ENCODE measurements at regions not wholly inside any gene's neighbourhood (a gene's known extent, or its start where the extent isn't known, plus 50 kb on each side); places are given as distances from the start of the nearest gene placed in this dataset.

DNA sequence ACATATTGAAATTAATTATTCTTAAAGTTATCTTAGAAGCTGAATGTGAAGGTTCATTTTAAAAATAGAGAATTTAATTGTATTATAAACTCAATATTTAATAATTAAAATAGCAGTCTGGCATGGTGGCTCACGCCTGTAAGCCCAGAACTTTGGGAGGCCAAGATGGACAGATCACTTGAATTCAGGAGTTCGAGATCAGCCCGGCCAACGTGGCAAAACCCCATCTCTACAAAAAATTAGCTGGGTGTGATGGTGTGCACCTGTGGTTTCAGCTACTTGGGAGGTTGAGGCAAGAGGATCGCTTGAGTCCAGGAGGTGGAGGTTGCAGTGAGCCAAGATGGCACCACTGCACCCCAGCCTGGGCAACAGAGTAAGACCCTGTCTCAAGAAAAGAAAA lies 659.9 kb upstream of the AGA start:
- no peak for DNase-seq (ENCODE audit: low read depth)
- TF ChIP-seq, protein P1, sequence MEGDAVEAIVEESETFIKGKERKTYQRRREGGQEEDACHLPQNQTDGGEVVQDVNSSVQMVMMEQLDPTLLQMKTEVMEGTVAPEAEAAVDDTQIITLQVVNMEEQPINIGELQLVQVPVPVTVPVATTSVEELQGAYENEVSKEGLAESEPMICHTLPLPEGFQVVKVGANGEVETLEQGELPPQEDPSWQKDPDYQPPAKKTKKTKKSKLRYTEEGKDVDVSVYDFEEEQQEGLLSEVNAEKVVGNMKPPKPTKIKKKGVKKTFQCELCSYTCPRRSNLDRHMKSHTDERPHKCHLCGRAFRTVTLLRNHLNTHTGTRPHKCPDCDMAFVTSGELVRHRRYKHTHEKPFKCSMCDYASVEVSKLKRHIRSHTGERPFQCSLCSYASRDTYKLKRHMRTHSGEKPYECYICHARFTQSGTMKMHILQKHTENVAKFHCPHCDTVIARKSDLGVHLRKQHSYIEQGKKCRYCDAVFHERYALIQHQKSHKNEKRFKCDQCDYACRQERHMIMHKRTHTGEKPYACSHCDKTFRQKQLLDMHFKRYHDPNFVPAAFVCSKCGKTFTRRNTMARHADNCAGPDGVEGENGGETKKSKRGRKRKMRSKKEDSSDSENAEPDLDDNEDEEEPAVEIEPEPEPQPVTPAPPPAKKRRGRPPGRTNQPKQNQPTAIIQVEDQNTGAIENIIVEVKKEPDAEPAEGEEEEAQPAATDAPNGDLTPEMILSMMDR (conservative IDR thresholded peaks at IDR 0.05; ENCODE audit: low read length) = no peak
- H3K4me3 ChIP-seq (ENCODE audit: low read length) = no peak overlapping the region

DNA sequence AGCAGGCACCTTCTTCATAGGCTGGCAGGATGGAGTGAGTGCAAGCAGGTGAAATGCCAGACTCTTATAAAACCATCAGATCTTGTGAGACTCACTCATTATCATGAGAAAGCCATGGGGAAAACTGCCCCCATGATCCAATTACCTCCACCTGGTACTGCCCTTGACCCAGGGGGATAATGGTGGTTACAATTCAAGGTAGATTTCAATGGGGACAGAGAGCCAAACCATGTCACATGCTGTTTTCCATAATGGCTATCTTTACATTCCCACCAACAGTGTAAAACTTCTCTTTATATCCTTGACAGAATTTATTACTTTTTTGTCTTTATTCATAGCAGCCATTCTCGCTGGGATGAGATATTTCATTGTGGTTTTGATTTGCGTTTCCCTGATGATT lies 663.0 kb upstream of the AGA start:
- no peak overlapping the region for H3K4me3 ChIP-seq (ENCODE audit: low read length)
- DNase-seq (ENCODE audit: low read depth) = no peak
- TF ChIP-seq, protein P1 (conservative IDR thresholded peaks at IDR 0.05; ENCODE audit: low read length) = no peak

DNA sequence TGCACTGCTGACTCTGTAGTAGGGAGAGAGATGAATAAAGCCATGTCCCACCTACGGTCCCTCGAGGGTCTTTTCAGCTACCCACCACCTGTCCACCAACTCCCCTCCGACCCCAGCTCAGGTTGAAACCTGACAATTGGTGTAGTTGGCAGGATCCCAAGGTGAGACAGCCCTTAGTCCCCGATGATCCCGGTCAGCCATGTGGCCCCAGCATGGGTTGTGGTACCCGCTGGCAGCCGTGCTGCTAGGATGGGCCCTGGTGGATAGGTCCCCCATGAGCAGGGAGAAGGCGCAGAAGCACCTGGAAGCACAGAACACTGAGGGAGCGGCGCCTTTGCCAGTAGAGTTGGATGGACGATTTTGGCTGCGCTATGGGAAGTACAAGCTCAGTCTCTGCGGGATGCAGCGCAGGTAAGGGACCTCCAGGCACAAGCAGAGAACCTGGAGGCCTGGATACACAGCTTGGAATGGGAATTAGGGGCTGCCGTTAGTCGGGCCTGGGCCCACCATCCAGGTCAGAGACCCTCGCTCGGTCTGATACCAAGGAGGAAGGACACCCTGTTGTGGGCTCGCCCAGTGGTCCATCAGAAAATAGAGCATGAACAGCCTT lies 694.6 kb upstream of the AGA start:
- no peak for DNase-seq (ENCODE audit: low read depth)
- TF ChIP-seq, protein P1 (conservative IDR thresholded peaks at IDR 0.05; ENCODE audit: low read length) = no peak
- H3K4me3 ChIP-seq (ENCODE audit: low read length) = no peak overlapping the region

DNA sequence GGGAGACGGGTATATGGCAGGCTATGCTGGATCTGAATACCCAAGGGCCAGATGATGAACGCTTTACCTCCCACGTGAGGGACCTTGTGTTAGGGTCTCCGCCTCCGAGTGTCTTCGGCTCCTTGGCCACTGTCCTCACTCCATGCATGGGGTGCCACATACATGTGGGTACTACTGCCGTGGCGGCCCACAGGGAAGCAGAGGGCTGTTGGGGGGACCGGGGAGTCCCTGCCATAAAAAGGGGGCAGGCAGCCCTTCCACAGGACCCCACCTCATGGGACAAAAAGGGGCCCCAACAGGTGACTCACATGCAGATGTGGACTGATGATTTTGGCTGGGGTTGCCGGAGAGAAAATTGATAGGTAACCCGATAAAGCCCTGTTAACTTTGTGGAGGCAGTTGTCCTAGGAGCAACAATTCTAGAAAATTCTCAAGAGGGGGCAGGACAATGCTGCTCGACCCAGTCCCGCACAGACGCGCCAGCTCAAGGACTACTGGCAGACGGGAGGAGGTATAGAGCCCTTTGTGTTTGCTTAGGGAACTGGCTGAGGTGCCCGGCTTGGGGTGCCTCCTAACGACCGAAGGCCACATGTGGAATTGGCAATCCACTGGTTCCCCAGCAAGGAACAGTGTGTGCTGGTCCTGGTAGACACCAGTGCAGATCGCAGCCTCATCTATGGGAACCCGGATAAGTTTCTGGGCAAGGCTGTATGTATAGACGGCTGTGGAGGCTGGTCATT lies 695.7 kb upstream of the AGA start:
- TF ChIP-seq, protein P1 (conservative IDR thresholded peaks at IDR 0.05; ENCODE audit: low read length) = no peak

DNA sequence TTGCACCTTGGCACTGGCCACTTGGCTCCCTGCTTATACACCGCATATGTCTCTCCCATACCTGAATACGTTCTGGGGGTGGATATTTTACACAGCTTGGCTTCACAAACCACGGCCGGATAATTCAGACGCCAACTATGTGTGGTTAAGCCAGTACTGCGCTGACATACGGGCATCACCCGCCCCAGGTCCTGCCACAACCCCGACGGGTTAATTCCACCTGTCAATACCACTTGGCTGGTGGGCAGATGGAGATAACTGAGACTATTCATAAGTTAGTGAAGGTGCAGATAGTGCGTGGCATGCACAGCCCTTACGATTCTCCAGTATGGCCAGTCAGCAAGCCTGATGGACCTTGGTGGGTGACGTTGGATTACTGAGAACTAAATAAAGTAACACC lies 696.3 kb upstream of the AGA start:
- no peak for DNase-seq (ENCODE audit: low read depth)
- TF ChIP-seq, protein P1 (conservative IDR thresholded peaks at IDR 0.05; ENCODE audit: low read length) = no peak
- no peak overlapping the region for H3K4me3 ChIP-seq (ENCODE audit: low read length)

More for the DNA sequence above, 695.7 kb upstream of the AGA start:
- DNase-seq (ENCODE audit: low read depth) = no peak
- no peak overlapping the region for H3K4me3 ChIP-seq (ENCODE audit: low read length)

DNA sequence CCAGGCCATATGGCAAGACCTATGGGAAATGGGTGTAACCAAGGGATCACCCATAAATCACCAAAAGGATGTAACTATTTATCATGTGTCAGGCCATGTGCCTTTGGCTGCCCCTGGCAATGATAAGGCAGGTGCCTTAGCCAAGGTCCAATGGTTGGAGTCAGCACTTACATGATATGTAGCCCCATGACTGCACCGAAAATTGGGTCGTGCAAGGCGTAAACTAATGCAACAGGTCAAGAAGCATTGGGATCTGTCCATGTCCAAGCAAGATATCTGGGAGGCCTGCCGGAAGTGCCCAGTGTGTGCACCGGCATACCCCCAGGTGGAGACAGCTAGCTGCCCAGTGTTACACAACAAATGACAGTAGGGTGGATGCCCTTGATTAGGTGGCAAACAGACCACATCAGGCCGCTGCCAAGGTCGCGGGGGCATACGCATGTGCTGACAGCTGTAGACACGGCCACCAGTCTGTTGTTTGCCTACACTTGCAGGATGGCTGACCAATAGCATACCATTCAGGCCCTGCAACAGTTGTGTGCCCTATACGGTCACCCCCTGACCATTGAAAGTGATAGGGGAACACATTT lies 698.2 kb upstream of the AGA start:
- H3K4me3 ChIP-seq (ENCODE audit: low read length) = no peak overlapping the region
- no peak for DNase-seq (ENCODE audit: low read depth)
- TF ChIP-seq, protein P1 (conservative IDR thresholded peaks at IDR 0.05; ENCODE audit: low read length) = no peak

DNA sequence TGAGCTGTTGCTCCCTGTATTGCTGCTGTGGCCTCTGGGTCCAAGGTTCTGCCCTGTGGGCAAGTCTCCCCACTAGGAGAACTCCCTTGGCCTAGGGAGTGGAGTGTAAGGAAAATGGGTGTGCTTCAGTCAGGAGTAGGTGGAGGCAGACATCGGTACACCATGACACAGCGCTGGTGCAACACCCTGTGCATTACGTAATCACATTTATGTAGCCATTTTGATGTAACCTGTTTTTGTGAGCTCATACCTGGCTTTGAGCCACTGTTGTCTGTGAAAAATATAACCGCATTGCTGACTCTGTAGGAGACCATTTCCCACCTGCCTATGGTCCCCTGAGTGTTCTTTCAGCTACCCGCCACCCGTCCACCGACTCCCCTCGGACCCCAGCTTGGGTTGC lies 700.5 kb upstream of the AGA start:
- no peak overlapping the region for H3K4me3 ChIP-seq (ENCODE audit: low read length)
- no peak for DNase-seq (ENCODE audit: low read depth)
- TF ChIP-seq, protein P1 (conservative IDR thresholded peaks at IDR 0.05; ENCODE audit: low read length) = no peak
